Astrocyte (in vitro differentiated cells and primary cell): ENCODE measurements at regions not wholly inside any gene's neighbourhood (a gene's known extent, or its start where the extent isn't known, plus 50 kb on each side); places are given as distances from the start of the nearest gene placed in this dataset.

Source experiments
- CTCF ChIP-seq: IDR thresholded peaks from 2 replicates; pipeline ENCODE4 v1.5.1; 2011; ENCODE audit warnings: low read depth, mild to moderate bottlenecking, inconsistent platforms, low read length, moderate library complexity; ENCODE audit not compliant: insufficient read depth
- EZH2 ChIP-seq: IDR thresholded peaks from 2 replicates; pipeline ENCODE4 v1.6.1; 2012; ENCODE audit warnings: mild to moderate bottlenecking, low read length, inconsistent platforms; ENCODE audit not compliant: insufficient read depth

- TF ChIP-seq EZH2, result no peak
- TF ChIP-seq CTCF, result no peak
Observed at GRCh38 chr5:152016421-152016820, 91.8 kb upstream of the GLRA1 start.
